ENCODE measurements at regions not wholly inside any gene's neighbourhood (a gene's known extent, or its start where the extent isn't known, plus 50 kb on each side); places are given as distances from the start of the nearest gene placed in this dataset.

GRCh38 chr20:40154514-40154913, 534.5 kb downstream of the MAFB start (continued):
- TF ChIP-seq KDM4A (IDR thresholded peaks at IDR 0.05; ENCODE audit: low read depth, low read length, severe bottlenecking) (no peak), SIRT6 (IDR thresholded peaks at IDR 0.05; ENCODE audit: low read length) (no peak), POU5F1 (IDR thresholded peaks at IDR 0.05; ENCODE audit: low read depth, low read length) (no peak), SIN3A (conservative IDR thresholded peaks at IDR 0.05 in 1 of 2, IDR thresholded peaks at IDR 0.05 in 1 of 2; ENCODE audit: low read depth in 1 of 2, low read length in 2 of 2) (no peak), RAD21 (IDR thresholded peaks at IDR 0.05 in 1 of 2, conservative IDR thresholded peaks at IDR 0.05 in 1 of 2; ENCODE audit: low read depth in 2 of 2, low read length in 2 of 2) (no peak)
